ENCODE measurements at regions not wholly inside any gene's neighbourhood (a gene's known extent, or its start where the extent isn't known, plus 50 kb on each side); places are given as distances from the start of the nearest gene placed in this dataset.
"Not testable (repeated sequence)": the region's sequence is repeated elsewhere in the genome, so short reads cannot be mapped to it uniquely, and the experiment has no call there.

DNA sequence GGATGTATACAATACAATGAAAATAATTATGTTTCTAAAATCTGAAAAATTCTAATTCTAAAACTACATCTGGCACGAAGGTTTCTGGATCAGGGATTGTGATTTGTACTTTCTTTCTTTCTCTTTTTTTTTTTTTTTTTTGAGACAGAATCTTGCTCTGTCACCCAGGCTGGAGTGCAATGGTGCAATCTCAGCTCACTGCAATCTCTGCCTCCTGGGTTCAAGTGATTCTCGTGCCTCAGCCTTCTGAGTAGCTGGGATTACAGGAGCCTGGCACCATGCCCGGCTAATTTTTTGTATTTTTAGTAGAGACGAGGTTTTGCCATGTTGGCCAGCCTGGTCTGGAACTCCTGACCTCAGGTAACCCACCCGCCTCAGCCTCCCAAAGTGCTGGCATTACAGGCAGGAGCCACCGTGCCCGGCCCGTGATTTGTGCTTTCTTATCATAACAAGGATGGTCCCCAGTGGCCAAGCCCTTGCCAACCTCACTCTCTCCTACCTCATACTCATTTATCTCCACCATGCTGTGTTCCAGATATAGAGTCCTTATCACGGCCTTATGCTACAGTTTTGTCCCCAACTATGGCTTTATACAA lies 279.9 kb downstream of the QDPR start:
- not testable (repeated sequence) for H2AK5ac ChIP-seq (ENCODE audit: low read depth, low read length); H3K4me3 ChIP-seq (ENCODE audit: low read length in 2 of 2); H3K27me3 ChIP-seq (ENCODE audit: control insufficient read depth in 3 of 3, insufficient read depth in 3 of 3, low read depth in 1 of 3, low read length in 3 of 3); H3K27ac ChIP-seq (replicated peaks; ENCODE audit: low read length); H3K79me1 ChIP-seq (ENCODE audit: low read depth, low read length); H2BK12ac ChIP-seq (ENCODE audit: low read length); DNase-seq (ENCODE audit: low spot score); H3K9me3 ChIP-seq (replicated peaks in 1 of 2; ENCODE audit: control insufficient read depth in 2 of 2, insufficient read depth in 1 of 2, low read depth in 1 of 2, low read length in 2 of 2); H2BK5ac ChIP-seq (ENCODE audit: low read length); H3K4me2 ChIP-seq (ENCODE audit: insufficient read depth, low read length, poor library complexity, severe bottlenecking); H3K14ac ChIP-seq (ENCODE audit: low read length); H2BK15ac ChIP-seq (ENCODE audit: low read length); H4K91ac ChIP-seq (ENCODE audit: low read depth, low read length, poor library complexity); H3K9ac ChIP-seq (ENCODE audit: low read depth, low read length, poor library complexity); H2AFZ ChIP-seq (ENCODE audit: low read length); H4K8ac ChIP-seq (ENCODE audit: low read depth, low read length); H2BK120ac ChIP-seq (ENCODE audit: low read depth, low read length); H3K23ac ChIP-seq (ENCODE audit: low read depth, low read length, poor library complexity); H3K4ac ChIP-seq (ENCODE audit: low read length); H3K4me1 ChIP-seq (ENCODE audit: control insufficient read depth in 2 of 2, insufficient read depth in 1 of 2, low read depth in 1 of 2, low read length in 2 of 2); H3K18ac ChIP-seq (ENCODE audit: low read length); H3K36me3 ChIP-seq (replicated peaks in 1 of 2; ENCODE audit: control insufficient read depth in 2 of 2, insufficient read depth in 2 of 2, low read length in 2 of 2)
- no CpG with 5 or more reads among the region's 9 CpGs for WGBS, 2 donors (ENCODE audit: extremely low coverage in 2 of 2, insufficient read length in 2 of 2, insufficient replicate concordance in 1 of 2)

DNA sequence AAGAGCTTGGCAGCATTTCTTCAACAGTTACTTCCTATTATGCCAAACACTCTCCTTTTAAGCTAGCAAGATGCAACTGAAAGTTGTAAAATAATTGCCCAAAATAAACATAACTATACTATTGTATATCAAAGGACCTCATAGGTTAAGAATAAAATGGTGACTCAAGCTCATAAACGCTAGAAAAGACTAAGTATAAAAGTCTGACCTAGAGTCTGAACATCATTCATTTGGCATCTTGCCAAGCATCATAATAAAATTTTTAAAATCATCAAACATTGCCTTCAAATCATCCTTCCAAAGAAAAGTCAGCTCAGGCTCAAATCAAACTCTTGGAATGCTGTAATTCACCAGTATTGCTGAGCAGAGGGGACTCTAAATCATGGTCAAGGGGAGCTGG lies 281.2 kb downstream of the QDPR start:
- Histone ChIP-seq H3K14ac (ENCODE audit: low read length) (no peak overlapping the region), H3K9ac (ENCODE audit: low read depth, low read length, poor library complexity) (no peak overlapping the region), H3K9me3 (replicated peaks in 1 of 2; ENCODE audit: control insufficient read depth in 2 of 2, insufficient read depth in 1 of 2, low read depth in 1 of 2, low read length in 2 of 2) (no peaks in the 10 kb centered on the region), H3K4me1 (ENCODE audit: control insufficient read depth in 2 of 2, insufficient read depth in 1 of 2, low read depth in 1 of 2, low read length in 2 of 2) (no peaks in the 10 kb centered on the region), H3K4me3 (ENCODE audit: low read length in 2 of 2) (no peak overlapping the region), H3K27ac (replicated peaks; ENCODE audit: low read length) (no peak overlapping the region), H3K79me1 (ENCODE audit: low read depth, low read length) (no peaks in the 10 kb centered on the region), H3K4me2 (ENCODE audit: insufficient read depth, low read length, poor library complexity, severe bottlenecking) (no peak overlapping the region), H2AK5ac (ENCODE audit: low read depth, low read length) (no peak overlapping the region), H4K91ac (ENCODE audit: low read depth, low read length, poor library complexity) (no peak overlapping the region), H3K4ac (ENCODE audit: low read length) (no peak overlapping the region), H4K8ac (ENCODE audit: low read depth, low read length) (no peak overlapping the region), H2BK12ac (ENCODE audit: low read length) (no peak overlapping the region), H3K27me3 (ENCODE audit: control insufficient read depth in 3 of 3, insufficient read depth in 3 of 3, low read depth in 1 of 3, low read length in 3 of 3) (no peaks in the 10 kb centered on the region), H2BK15ac (ENCODE audit: low read length) (no peak overlapping the region), H2BK120ac (ENCODE audit: low read depth, low read length) (no peak overlapping the region), H3K36me3 (replicated peaks in 1 of 2; ENCODE audit: control insufficient read depth in 2 of 2, insufficient read depth in 2 of 2, low read length in 2 of 2) (no peaks in the 10 kb centered on the region), H2AFZ (ENCODE audit: low read length) (no peak overlapping the region), H2BK5ac (ENCODE audit: low read length) (no peak overlapping the region), H3K18ac (ENCODE audit: low read length) (no peak overlapping the region), H3K23ac (ENCODE audit: low read depth, low read length, poor library complexity) (no peak overlapping the region)
- DNase-seq (ENCODE audit: low spot score), result no peak
- no CpG with 5 or more reads among the region's 1 CpG for WGBS, 2 donors (ENCODE audit: extremely low coverage in 2 of 2, insufficient read length in 2 of 2, insufficient replicate concordance in 1 of 2)

DNA sequence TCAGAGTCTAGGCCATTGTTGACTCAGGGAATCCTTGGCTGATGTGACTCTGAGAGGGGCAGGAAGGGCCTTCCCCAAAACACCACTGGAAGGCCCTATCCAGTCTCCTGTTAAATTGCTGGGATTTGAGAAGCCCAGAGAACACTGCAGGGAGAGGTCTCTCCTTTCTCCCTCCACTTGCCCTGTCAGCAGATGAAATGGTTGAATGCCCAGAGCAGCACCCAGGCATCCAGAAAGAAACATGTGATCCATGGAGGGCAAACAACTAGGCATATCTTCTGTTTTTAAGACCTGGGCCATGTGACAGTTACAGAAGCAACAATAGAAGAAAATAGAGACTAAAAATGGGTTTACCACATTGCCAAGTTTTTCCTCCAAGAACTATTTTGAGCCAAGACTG lies 291.1 kb downstream of the QDPR start:
- Histone ChIP-seq H2BK5ac (ENCODE audit: low read length) (no peak overlapping the region), H3K4me3 (ENCODE audit: low read length in 2 of 2) (no peak overlapping the region), H3K14ac (ENCODE audit: low read length) (no peak overlapping the region), H3K36me3 (replicated peaks in 1 of 2; ENCODE audit: control insufficient read depth in 2 of 2, insufficient read depth in 2 of 2, low read length in 2 of 2) (no peaks in the 10 kb centered on the region), H3K4me1 (ENCODE audit: control insufficient read depth in 2 of 2, insufficient read depth in 1 of 2, low read depth in 1 of 2, low read length in 2 of 2) (peaks cover 0 to 2% of the 10 kb centered on the region in 2 donors), H3K9ac (ENCODE audit: low read depth, low read length, poor library complexity) (no peak overlapping the region), H3K9me3 (replicated peaks in 1 of 2; ENCODE audit: control insufficient read depth in 2 of 2, insufficient read depth in 1 of 2, low read depth in 1 of 2, low read length in 2 of 2) (no peaks in the 10 kb centered on the region), H3K4me2 (ENCODE audit: insufficient read depth, low read length, poor library complexity, severe bottlenecking) (no peak overlapping the region), H2AK5ac (ENCODE audit: low read depth, low read length) (no peak overlapping the region), H3K4ac (ENCODE audit: low read length) (no peak overlapping the region), H2AFZ (ENCODE audit: low read length) (peak overlapping the region; percentile 14), H3K23ac (ENCODE audit: low read depth, low read length, poor library complexity) (no peak overlapping the region), H3K27me3 (ENCODE audit: control insufficient read depth in 3 of 3, insufficient read depth in 3 of 3, low read depth in 1 of 3, low read length in 3 of 3) (no peaks in the 10 kb centered on the region), H3K27ac (replicated peaks; ENCODE audit: low read length) (no peak overlapping the region), H3K79me1 (ENCODE audit: low read depth, low read length) (no peaks in the 10 kb centered on the region), H3K18ac (ENCODE audit: low read length) (no peak overlapping the region), H2BK15ac (ENCODE audit: low read length) (no peak overlapping the region), H4K8ac (ENCODE audit: low read depth, low read length) (no peak overlapping the region), H4K91ac (ENCODE audit: low read depth, low read length, poor library complexity) (no peak overlapping the region), H2BK12ac (ENCODE audit: low read length) (no peak overlapping the region), H2BK120ac (ENCODE audit: low read depth, low read length) (no peak overlapping the region)
- no peak for DNase-seq (ENCODE audit: low spot score)

DNA sequence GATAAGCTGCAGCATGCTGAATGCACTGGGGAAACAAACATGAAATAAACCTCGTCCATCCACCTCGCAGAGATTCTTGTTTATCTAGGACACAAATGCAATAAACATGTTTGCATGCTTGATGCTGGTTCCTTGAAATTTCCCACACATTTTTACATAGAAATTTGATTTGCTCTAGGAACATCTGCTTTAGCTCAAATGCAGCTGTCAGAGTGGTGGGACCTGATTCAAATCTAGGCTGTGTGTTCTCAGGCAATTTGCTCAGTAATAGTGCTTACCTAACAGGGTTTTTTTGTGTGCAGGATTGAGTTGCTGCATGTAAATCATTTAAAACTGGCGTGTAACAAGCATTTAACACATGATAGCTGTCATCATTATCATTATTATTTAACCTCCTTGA lies 293.1 kb downstream of the QDPR start:
- Histone ChIP-seq H3K27me3 (ENCODE audit: control insufficient read depth in 3 of 3, insufficient read depth in 3 of 3, low read depth in 1 of 3, low read length in 3 of 3) (no peaks in the 10 kb centered on the region), H3K14ac (ENCODE audit: low read length) (no peak overlapping the region), H3K4me3 (ENCODE audit: low read length in 2 of 2) (no peak overlapping the region), H3K9me3 (replicated peaks in 1 of 2; ENCODE audit: control insufficient read depth in 2 of 2, insufficient read depth in 1 of 2, low read depth in 1 of 2, low read length in 2 of 2) (peaks cover 0 to 6% of the 10 kb centered on the region in 2 donors), H2BK15ac (ENCODE audit: low read length) (no peak overlapping the region), H2AK5ac (ENCODE audit: low read depth, low read length) (no peak overlapping the region), H3K4me1 (ENCODE audit: control insufficient read depth in 2 of 2, insufficient read depth in 1 of 2, low read depth in 1 of 2, low read length in 2 of 2) (peaks cover 0 to 2% of the 10 kb centered on the region in 2 donors), H2BK12ac (ENCODE audit: low read length) (no peak overlapping the region), H3K27ac (replicated peaks; ENCODE audit: low read length) (no peak overlapping the region), H3K18ac (ENCODE audit: low read length) (no peak overlapping the region), H3K36me3 (replicated peaks in 1 of 2; ENCODE audit: control insufficient read depth in 2 of 2, insufficient read depth in 2 of 2, low read length in 2 of 2) (no peaks in the 10 kb centered on the region), H3K4ac (ENCODE audit: low read length) (no peak overlapping the region), H2BK5ac (ENCODE audit: low read length) (no peak overlapping the region), H3K23ac (ENCODE audit: low read depth, low read length, poor library complexity) (no peak overlapping the region), H4K91ac (ENCODE audit: low read depth, low read length, poor library complexity) (no peak overlapping the region), H2AFZ (ENCODE audit: low read length) (no peak overlapping the region), H4K8ac (ENCODE audit: low read depth, low read length) (no peak overlapping the region), H3K79me1 (ENCODE audit: low read depth, low read length) (no peaks in the 10 kb centered on the region), H3K4me2 (ENCODE audit: insufficient read depth, low read length, poor library complexity, severe bottlenecking) (no peak overlapping the region), H3K9ac (ENCODE audit: low read depth, low read length, poor library complexity) (no peak overlapping the region), H2BK120ac (ENCODE audit: low read depth, low read length) (no peak overlapping the region)
- no CpG with 5 or more reads among the region's 3 CpGs for WGBS, 2 donors (ENCODE audit: extremely low coverage in 2 of 2, insufficient read length in 2 of 2, insufficient replicate concordance in 1 of 2)
- no peak for DNase-seq (ENCODE audit: low spot score)

Measured in neuronal stem cell (in vitro differentiated cells).